ENCODE measurements at regions not wholly inside any gene's neighbourhood (a gene's known extent, or its start where the extent isn't known, plus 50 kb on each side); places are given as distances from the start of the nearest gene placed in this dataset.

GRCh38 chr10:64070241-64070640 is 549.0 kb downstream of the REEP3 start:
- ChIA-PET POLR2A (no interaction called here), CTCF (no interaction called here)
- TF ChIP-seq, protein P1, sequence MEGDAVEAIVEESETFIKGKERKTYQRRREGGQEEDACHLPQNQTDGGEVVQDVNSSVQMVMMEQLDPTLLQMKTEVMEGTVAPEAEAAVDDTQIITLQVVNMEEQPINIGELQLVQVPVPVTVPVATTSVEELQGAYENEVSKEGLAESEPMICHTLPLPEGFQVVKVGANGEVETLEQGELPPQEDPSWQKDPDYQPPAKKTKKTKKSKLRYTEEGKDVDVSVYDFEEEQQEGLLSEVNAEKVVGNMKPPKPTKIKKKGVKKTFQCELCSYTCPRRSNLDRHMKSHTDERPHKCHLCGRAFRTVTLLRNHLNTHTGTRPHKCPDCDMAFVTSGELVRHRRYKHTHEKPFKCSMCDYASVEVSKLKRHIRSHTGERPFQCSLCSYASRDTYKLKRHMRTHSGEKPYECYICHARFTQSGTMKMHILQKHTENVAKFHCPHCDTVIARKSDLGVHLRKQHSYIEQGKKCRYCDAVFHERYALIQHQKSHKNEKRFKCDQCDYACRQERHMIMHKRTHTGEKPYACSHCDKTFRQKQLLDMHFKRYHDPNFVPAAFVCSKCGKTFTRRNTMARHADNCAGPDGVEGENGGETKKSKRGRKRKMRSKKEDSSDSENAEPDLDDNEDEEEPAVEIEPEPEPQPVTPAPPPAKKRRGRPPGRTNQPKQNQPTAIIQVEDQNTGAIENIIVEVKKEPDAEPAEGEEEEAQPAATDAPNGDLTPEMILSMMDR (IDR thresholded peaks at IDR 0.05) = no peak
- TF ChIP-seq EZH2 (IDR thresholded peaks at IDR 0.05; ENCODE audit: borderline replicate concordance, insufficient read depth, low read depth, low read length, poor library complexity, severe bottlenecking) = no peak
- H3K27ac ChIP-seq (ENCODE audit: low read length in 2 of 2) = no peak overlapping the region
- intact Hi-C loops (cut with micrococcal nuclease) = no loop called here
- H3K4me2 ChIP-seq (replicated peaks; ENCODE audit: low read depth, low read length, poor library complexity, severe bottlenecking) = no peak overlapping the region
- no peak overlapping the region for H3K4me3 ChIP-seq (ENCODE audit: control extremely low read depth in 1 of 5, extremely low read depth in 1 of 5, insufficient read depth in 1 of 5, low read depth in 2 of 5, low read length in 4 of 5)
- ATAC-seq (ENCODE audit: low read depth) = no peak
- H2AFZ ChIP-seq (ENCODE audit: insufficient read depth, low read depth, low read length, poor library complexity, severe bottlenecking) = no peak overlapping the region
- peaks cover 6% of the 10 kb centered on the region for H3K27me3 Mint-ChIP-seq
- no peaks in the 10 kb centered on the region for H3K4me1 Mint-ChIP-seq
- H3K27ac Mint-ChIP-seq = no peak overlapping the region
- no CpG with 5 or more reads among the region's 1 CpG for WGBS (ENCODE audit: insufficient coverage)
- no peaks in the 10 kb centered on the region for H4K20me1 ChIP-seq (ENCODE audit: control insufficient read depth, insufficient read depth, low read length, poor library complexity, severe bottlenecking)
- no peaks in the 10 kb centered on the region for H3K27me3 ChIP-seq (replicated peaks in 1 of 4; ENCODE audit: control extremely low read depth in 1 of 4, control insufficient read depth in 3 of 4, insufficient read depth in 4 of 4, low read length in 3 of 4)
- H3K4me1 ChIP-seq (ENCODE audit: control insufficient read depth in 2 of 2, insufficient read depth in 2 of 2, low read length in 2 of 2) = no peaks in the 10 kb centered on the region
- no peak overlapping the region for H3K9ac ChIP-seq (ENCODE audit: low read length)
- no peak for DNase-seq
- H3K4me3 Mint-ChIP-seq = no peak overlapping the region
- H3K9me3 ChIP-seq (ENCODE audit: control extremely low read depth in 1 of 3, control insufficient read depth in 2 of 3, insufficient read depth in 1 of 3, low read length in 2 of 3) = no peaks in the 10 kb centered on the region
- no peaks in the 10 kb centered on the region for H3K36me3 ChIP-seq (replicated peaks in 1 of 2; ENCODE audit: control extremely low read depth in 1 of 2, control insufficient read depth in 1 of 2, extremely low read depth in 1 of 2, insufficient read depth in 2 of 2, low read length in 1 of 2)
- H3K79me2 ChIP-seq (ENCODE audit: control insufficient read depth, insufficient read depth, low read length) = no peaks in the 10 kb centered on the region
- H3K9me3 Mint-ChIP-seq (ENCODE audit: insufficient read depth) = no peaks in the 10 kb centered on the region

DNA sequence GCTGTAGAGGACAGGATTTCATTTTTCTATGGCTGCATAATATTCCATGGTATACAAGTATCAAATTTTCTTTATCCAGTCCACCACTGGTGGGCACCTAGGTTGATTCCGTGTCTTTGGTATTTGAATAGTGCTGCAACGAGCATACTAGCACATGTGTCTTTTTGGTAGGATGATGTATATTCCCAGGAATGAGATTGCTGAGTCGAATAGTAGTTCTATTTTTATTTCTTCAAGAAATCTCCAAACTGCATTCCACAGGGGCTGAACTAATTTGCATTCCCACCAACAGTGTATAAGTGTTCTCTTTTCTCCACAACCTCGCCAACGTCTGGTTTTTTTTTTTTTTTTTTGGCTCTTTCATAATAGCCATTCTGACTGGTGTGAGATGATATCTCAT is 550.0 kb downstream of the REEP3 start:
- Histone ChIP-seq H3K4me3 (ENCODE audit: control extremely low read depth in 1 of 5, extremely low read depth in 1 of 5, insufficient read depth in 1 of 5, low read depth in 2 of 5, low read length in 4 of 5) (no peak overlapping the region), H4K20me1 (ENCODE audit: control insufficient read depth, insufficient read depth, low read length, poor library complexity, severe bottlenecking) (no peaks in the 10 kb centered on the region), H2AFZ (ENCODE audit: insufficient read depth, low read depth, low read length, poor library complexity, severe bottlenecking) (no peak overlapping the region), H3K79me2 (ENCODE audit: control insufficient read depth, insufficient read depth, low read length) (no peaks in the 10 kb centered on the region), H3K9me3 (ENCODE audit: control extremely low read depth in 1 of 3, control insufficient read depth in 2 of 3, insufficient read depth in 1 of 3, low read length in 2 of 3) (no peaks in the 10 kb centered on the region), H3K27ac (ENCODE audit: low read length in 2 of 2) (no peak overlapping the region), H3K4me1 (ENCODE audit: control insufficient read depth in 2 of 2, insufficient read depth in 2 of 2, low read length in 2 of 2) (no peaks in the 10 kb centered on the region), H3K27me3 (replicated peaks in 1 of 4; ENCODE audit: control extremely low read depth in 1 of 4, control insufficient read depth in 3 of 4, insufficient read depth in 4 of 4, low read length in 3 of 4) (no peaks in the 10 kb centered on the region), H3K9ac (ENCODE audit: low read length) (no peak overlapping the region), H3K4me2 (replicated peaks; ENCODE audit: low read depth, low read length, poor library complexity, severe bottlenecking) (no peak overlapping the region), H3K36me3 (replicated peaks in 1 of 2; ENCODE audit: control extremely low read depth in 1 of 2, control insufficient read depth in 1 of 2, extremely low read depth in 1 of 2, insufficient read depth in 2 of 2, low read length in 1 of 2) (no peaks in the 10 kb centered on the region)
- Mint-ChIP-seq H3K9me3 (ENCODE audit: insufficient read depth) (no peaks in the 10 kb centered on the region), H3K4me3 (no peak overlapping the region), H3K27me3 (peaks cover 6% of the 10 kb centered on the region), H3K27ac (no peak overlapping the region), H3K4me1 (no peaks in the 10 kb centered on the region)
- DNase-seq (no peak), ATAC-seq (ENCODE audit: low read depth) (no peak)
- CTCF ChIA-PET = no interaction called here
- POLR2A ChIA-PET = no interaction called here
- intact Hi-C loops (cut with micrococcal nuclease) = no loop called here
- TF ChIP-seq EZH2 (IDR thresholded peaks at IDR 0.05; ENCODE audit: borderline replicate concordance, insufficient read depth, low read depth, low read length, poor library complexity, severe bottlenecking) = no peak
- TF ChIP-seq, protein P1 (IDR thresholded peaks at IDR 0.05) = no peak
- WGBS (ENCODE audit: insufficient coverage) = no CpG with 5 or more reads among the region's 5 CpGs

All from B cell (primary cell).